ENCODE measurements at regions not wholly inside any gene's neighbourhood (a gene's known extent, or its start where the extent isn't known, plus 50 kb on each side); places are given as distances from the start of the nearest gene placed in this dataset.

- no peak for TF ChIP-seq EZH2 (IDR thresholded peaks at IDR 0.05; ENCODE audit: insufficient read depth, poor library complexity, severe bottlenecking)
- TF ChIP-seq EZH2phosphoT487 (IDR thresholded peaks at IDR 0.05; ENCODE audit: insufficient read depth, low read depth): no peak
These were observed 466.3 kb downstream of the HAPSTR1 start for GRCh38 chr16:9557713-9558112.
